COLO668 (cell line): ENCODE measurements at regions not wholly inside any gene's neighbourhood (a gene's known extent, or its start where the extent isn't known, plus 50 kb on each side); places are given as distances from the start of the nearest gene placed in this dataset.

ENCODE experiments used
- DNase-seq: peaks from one replicate; lab custom pipeline; 2025; ENCODE audit not compliant: unreplicated experiment; lab: John Stamatoyannopoulos, UW

- no peak for DNase-seq
Measured at GRCh38 chr3:144129536-144130214, 158.1 kb downstream of the DIPK2A start.

GRCh38 chr3:144141074-144141473 is 169.5 kb downstream of the DIPK2A start:
- no peak for DNase-seq

DNA sequence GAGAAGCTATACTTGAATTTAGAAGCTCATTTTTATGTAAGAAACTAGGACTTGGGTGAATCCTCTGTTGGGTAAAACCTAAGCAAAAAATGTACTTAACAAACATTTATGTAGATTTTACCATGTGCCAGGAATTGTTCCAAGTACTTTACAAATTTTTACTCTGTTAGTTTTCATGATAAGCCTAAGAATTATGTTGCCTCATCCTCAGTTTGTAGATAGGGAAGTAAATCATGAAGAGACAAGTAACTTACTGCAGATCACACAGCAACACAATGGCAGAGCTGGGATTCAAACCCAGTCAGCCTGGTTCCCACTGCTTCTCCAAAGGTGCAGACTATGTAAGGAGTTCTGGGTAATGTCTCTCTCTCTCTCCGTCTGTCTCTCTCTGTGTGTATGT is 169.9 kb downstream of the DIPK2A start:
- DNase-seq: no peak

DNA sequence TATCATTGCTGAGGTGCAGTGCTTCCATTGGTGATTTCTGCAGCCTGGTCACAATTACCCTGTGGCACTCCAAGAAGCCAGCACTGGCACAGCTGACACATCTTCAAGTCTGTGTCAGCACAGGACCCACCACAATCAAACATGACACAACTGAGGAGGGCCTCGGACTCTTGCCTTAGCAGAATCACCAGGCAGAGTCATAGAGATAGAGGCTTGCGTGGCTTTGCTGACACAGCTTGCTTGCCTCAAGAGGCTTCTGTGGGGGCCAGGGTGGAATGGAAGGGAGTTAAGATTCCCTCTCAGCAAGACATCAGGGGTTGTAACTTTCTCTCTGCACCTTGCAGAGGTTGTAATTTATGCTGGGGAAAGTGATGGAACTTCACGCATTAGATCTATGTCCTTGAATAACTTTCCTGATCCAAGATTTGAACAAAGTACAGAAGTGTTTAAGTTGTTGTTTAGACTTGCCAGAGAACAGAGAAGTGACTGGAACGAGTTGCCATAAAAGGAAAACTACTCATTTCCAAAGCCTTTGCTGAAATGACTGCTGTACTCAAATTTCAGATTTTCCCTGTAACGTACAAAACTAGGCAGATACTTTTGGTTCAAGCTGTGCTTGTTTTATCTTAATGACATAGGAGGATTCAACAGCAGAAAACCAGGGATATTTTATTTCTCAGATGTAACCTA is 170.7 kb downstream of the DIPK2A start:
- no peak for DNase-seq

- DNase-seq: no peak
Measured at GRCh38 chr3:144148356-144148755, 176.7 kb downstream of the DIPK2A start.

GRCh38 chr3:144151983-144152382 is 180.4 kb downstream of the DIPK2A start:
- no peak for DNase-seq

GRCh38 chr3:144160627-144161026 is 189.0 kb downstream of the DIPK2A start:
- no peak for DNase-seq

DNA sequence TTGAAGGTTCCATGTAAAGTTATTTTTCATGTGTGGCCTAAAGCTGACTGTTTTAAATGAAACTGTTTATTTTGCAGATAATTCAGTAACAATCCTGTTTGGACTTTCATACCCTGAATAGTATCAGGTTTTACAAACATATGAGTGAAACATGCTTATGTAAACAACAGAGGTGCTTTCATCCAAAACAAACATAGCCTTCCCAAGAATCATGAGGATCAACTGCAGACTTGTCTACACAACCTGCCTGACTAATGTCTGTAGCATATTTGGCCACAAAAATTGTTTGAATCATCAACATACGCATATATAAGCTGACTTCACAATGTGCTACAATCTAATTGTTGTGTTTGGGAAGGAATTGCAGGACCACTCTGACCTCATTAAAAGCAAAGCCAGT is 190.4 kb downstream of the DIPK2A start:
- peak; percentile 1 for DNase-seq

GRCh38 chr3:144164352-144164751 is 192.7 kb downstream of the DIPK2A start:
- DNase-seq: no peak

- DNase-seq: no peak
Measured at GRCh38 chr3:144165482-144165881, 193.9 kb downstream of the DIPK2A start.

DNA sequence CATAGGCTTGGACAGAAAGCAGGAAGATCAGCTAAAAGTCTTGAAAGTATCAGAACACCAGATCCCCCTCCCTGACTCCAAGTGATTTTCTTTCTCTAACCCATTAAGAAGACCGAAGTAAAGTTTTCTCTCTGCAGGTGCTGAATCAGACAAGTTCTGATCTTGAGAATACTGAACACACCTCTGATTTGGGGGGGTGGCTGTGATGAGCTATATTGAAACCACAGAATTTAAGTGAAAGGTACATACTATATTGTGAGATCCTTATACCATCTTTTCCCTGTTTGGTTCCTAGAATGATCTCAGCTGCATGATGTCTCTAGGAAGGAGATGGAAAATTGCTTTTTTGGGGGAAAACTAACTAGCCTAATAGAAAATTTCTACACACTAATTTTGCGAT is 196.0 kb downstream of the DIPK2A start:
- no peak for DNase-seq

DNA sequence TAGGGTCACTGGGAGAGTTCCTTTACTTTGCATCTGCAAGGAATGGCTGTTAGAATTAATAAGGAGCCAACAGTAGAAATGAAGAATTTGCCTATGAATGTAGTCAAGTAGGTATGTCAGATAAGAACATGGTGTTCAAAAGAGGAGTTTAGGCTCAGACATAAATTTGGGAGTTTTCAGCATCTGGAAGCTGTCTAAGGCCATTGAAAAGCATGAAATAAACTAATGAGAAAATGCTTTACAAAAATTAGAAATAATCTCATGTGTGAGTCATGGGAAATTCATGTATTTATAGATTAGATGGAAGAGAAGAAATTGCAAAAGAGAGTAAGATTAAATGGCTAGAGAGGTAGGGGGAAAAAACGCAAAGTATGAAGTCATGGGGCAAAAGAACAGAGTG is 201.9 kb downstream of the DIPK2A start:
- no peak for DNase-seq

DNA sequence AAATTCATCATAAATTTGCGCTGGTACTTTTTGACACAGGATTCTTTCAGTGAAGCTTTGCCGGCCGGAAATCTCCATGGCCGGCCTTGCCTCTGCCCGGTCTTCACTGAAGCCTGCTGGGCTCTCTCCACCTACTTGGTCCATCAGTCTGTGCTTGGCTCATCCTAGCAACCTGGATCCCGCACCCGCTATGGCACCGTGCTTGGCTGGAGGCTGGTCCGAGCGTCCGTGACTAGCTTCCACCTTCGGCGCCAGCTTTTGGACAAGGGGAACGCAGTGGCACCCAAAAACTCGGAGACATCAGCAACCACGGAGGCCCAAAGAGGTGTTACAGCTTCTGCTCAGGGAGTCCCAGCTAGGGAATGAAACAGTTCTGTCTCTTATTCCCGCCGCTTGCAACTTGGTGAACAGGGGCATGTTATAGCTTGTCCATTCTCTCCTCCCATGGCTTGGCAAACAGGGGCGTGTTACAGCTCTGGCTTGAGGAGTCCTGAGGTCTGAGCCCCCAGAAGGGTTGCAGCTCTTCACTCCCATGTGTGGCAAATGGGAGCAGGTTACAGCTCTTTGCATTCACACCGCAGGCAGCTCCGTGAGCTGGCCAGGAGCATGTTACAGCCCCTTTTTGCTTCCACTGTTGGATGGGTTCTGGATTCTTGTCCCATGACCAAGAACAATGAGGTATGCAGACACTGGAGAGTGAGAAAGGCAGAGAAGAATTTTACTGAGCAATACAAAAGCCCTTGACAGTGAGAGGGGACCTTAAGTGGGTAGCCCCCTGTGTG is 204.2 kb downstream of the DIPK2A start:
- DNase-seq: no peak

- no peak for DNase-seq
Measured at GRCh38 chr3:144177649-144178048, 206.0 kb downstream of the DIPK2A start.

- DNase-seq: no peak
Measured at GRCh38 chr3:144178607-144179006, 207.0 kb downstream of the DIPK2A start.

DNA sequence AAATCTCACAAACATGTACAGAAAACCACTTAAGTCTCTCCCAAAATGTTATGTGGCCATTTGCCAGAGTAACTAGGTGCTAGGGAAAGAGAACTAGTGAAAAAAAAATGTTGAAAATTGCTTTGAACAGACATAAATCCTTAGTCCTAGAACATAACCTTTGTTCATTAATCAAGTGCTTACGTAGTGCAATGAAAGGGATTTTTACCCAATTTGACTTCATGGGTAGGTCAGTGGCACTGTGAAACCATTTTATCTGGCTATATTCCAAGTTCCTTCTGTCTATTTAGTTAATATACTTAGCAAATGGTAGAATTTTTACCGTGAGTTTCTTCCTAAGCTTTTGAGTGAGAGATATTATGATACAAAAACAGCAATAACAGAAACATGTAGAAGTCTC is 209.4 kb downstream of the DIPK2A start:
- no peak for DNase-seq

GRCh38 chr3:144182501-144182900 is 210.9 kb downstream of the DIPK2A start:
- no peak for DNase-seq

DNA sequence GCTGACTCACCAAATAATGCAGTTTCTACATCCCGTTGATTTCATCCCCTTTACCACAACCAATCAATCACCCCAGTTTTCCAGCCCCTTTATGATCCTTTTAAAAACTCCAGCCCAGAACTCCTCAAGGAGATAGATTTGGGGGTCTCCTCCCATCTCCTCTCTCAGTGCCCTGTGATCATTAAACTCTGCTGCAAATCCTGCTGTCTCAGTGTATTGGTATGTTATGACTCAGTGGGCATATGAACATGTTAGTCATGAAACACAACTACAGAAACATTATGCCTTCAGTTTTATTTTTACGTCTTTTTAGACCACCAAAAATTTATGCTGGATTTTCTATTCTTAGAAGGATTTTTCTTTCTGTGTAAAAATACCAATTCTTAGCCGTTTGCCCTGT is 213.7 kb downstream of the DIPK2A start:
- DNase-seq: no peak

GRCh38 chr3:144187531-144188210 is 216.0 kb downstream of the DIPK2A start:
- DNase-seq: no peak

DNA sequence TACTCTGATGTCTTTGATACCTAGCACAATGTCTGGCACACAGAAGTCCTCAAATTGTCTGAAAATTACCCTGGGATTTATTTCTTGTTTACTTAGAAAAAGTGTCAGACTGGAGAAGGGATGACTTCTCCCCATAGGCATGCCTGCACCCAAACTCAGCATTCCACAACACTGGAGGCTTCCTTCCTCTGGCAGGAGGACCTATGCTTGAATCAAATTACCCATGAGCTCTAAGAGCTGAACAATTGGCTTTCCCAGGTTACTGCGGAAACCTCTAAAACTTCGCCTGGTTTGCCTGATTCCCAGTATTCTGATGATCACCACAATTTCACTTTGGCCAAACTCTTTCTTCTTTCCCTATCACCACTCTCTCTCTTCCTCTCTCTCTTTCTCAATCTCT is 217.4 kb downstream of the DIPK2A start:
- DNase-seq: no peak

DNA sequence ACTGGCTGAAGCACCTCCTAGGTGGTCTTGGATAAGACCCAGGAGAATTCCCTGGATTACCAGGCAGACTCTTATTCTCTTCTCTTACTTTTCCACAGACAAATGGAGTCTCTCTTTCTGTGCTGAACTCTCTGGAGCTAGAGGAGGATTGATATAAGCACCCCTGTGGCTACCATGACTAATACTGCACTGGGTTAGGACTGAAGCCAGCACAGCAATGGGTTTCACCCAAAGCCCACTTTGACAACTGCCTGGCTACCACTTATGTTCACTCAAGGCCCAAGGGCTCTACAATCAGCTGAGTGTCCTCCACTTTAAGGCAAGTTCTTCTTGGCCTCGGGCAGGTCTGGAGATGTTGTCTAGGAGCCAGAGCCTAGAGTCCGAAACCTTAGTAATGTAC is 225.5 kb downstream of the DIPK2A start:
- DNase-seq: no peak

GRCh38 chr3:144197582-144197981 is 226.0 kb downstream of the DIPK2A start:
- peak; percentile 25 for DNase-seq
